ENCODE measurements at regions not wholly inside any gene's neighbourhood (a gene's known extent, or its start where the extent isn't known, plus 50 kb on each side); places are given as distances from the start of the nearest gene placed in this dataset.

- TF ChIP-seq, protein P1, sequence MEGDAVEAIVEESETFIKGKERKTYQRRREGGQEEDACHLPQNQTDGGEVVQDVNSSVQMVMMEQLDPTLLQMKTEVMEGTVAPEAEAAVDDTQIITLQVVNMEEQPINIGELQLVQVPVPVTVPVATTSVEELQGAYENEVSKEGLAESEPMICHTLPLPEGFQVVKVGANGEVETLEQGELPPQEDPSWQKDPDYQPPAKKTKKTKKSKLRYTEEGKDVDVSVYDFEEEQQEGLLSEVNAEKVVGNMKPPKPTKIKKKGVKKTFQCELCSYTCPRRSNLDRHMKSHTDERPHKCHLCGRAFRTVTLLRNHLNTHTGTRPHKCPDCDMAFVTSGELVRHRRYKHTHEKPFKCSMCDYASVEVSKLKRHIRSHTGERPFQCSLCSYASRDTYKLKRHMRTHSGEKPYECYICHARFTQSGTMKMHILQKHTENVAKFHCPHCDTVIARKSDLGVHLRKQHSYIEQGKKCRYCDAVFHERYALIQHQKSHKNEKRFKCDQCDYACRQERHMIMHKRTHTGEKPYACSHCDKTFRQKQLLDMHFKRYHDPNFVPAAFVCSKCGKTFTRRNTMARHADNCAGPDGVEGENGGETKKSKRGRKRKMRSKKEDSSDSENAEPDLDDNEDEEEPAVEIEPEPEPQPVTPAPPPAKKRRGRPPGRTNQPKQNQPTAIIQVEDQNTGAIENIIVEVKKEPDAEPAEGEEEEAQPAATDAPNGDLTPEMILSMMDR (optimal IDR thresholded peaks at IDR 0.05 in 1 of 3, IDR thresholded peaks at IDR 0.05 in 1 of 3, conservative IDR thresholded peaks at IDR 0.05 in 1 of 3; ENCODE audit: extremely low read depth in 1 of 3, insufficient read depth in 2 of 3, low read length in 3 of 3), result no peak
- no peak for TF ChIP-seq EZH2 (IDR thresholded peaks at IDR 0.05; ENCODE audit: low read length)
Measured at GRCh38 chr5:152470167-152470566, 65.1 kb upstream of the NMUR2 start.
